HepG2 (cell line): ENCODE measurements at regions not wholly inside any gene's neighbourhood (a gene's known extent, or its start where the extent isn't known, plus 50 kb on each side); places are given as distances from the start of the nearest gene placed in this dataset.

ENCODE experiments used
- ATAC-seq: fragments of 200-7000 bp; cut with Tn5 transposase; 3 replicates; pipeline ENCODE4 v1.9.1; 2020; ENCODE audit warnings: mild to moderate bottlenecking, moderate library complexity
- BruUV-seq: library from RNA; stranded (reverse); fragments of 400-500 nt; replicated peaks from 2 replicates; lab custom pipeline; 2021; lab: Mats Ljungman, UMichigan
- CTCF ChIA-PET: fragments of 300-600 bp; formaldehyde crosslinking; extraction: SDS; loops from one replicate; lab custom pipeline; 2021; ENCODE audit warnings: low total read pairs, inconsistent platforms, low intra/inter-chr PET ratio; lab: Yijun Ruan, JAX
- POLR2A ChIA-PET: fragments of 350-600 bp; sonication (Branson Sonifier 250); formaldehyde crosslinking; loops from one replicate; lab custom pipeline; 2020; ENCODE audit warnings: antibody characterized with exemption, inconsistent platforms; lab: Yijun Ruan, JAX
- DNase-seq: peaks from one replicate; pipeline ENCODE4 v3.0.0-alpha.2; 2015; ENCODE audit warnings: low spot score
- FAIRE-seq: peaks from 3 replicates; lab custom pipeline; 2011; peaks lifted over from hg19 to GRCh38; lab: Jason Lieb, UNC
- H2AFZ ChIP-seq: one replicate; pipeline ENCODE4 v1.6.1; 2011; ENCODE audit warnings: low read length, inconsistent platforms
- H3K27ac ChIP-seq: fragments of 300-600 bp; 3 replicates; pipeline ENCODE4 v1.8.0; 2011; ENCODE audit warnings: mixed run types, mild to moderate bottlenecking, mixed read lengths, low read length, inconsistent platforms; ENCODE audit not compliant: insufficient read depth; ENCODE audit errors: extremely low read length
- H3K27me3 ChIP-seq, 2 experiments: fragments of 200-600 bp in 1 of 2; 2 replicates in 1 of 2; 3 replicates in 1 of 2; pipeline versions ENCODE4 v1.6.0 to v1.8.0; 2011; ENCODE audit warnings: low read length in 2 of 2, mild to moderate bottlenecking in 2 of 2, moderate library complexity in 2 of 2, inconsistent platforms in 1 of 2; ENCODE audit not compliant: insufficient read depth in 2 of 2, control insufficient read depth in 1 of 2
- H3K36me3 ChIP-seq, 2 experiments: fragments of 200-600 bp in 1 of 2; replicated peaks in 1 of 2; 2 replicates in 1 of 2; 3 replicates in 1 of 2; pipeline versions ENCODE4 v1.5.1 to v1.8.0; 2011; ENCODE audit warnings: low read length in 2 of 2, inconsistent platforms in 1 of 2; ENCODE audit not compliant: insufficient read depth in 2 of 2, control insufficient read depth in 1 of 2
- H3K4me1 ChIP-seq: 2 replicates; pipeline ENCODE4 v1.5.1; 2012; ENCODE audit warnings: low read length, inconsistent platforms; ENCODE audit not compliant: insufficient read depth
- H3K4me2 ChIP-seq: 2 replicates; pipeline ENCODE4 v1.6.0; 2011; ENCODE audit warnings: low read depth, low read length, inconsistent platforms
- H3K4me3 ChIP-seq, 3 experiments: fragments of 200-600 bp in 1 of 3; sonication (generic), shearing (Covaris generic) in 1 of 3; replicated peaks in 1 of 3; 2 replicates each; pipeline ENCODE4 v1.5.1; 2011 to 2016; ENCODE audit warnings: low read length in 3 of 3, inconsistent platforms in 2 of 3, low read depth in 2 of 3, mild to moderate bottlenecking in 2 of 3, control low read depth in 1 of 3, mixed read lengths in 1 of 3; ENCODE audit not compliant: insufficient read depth in 1 of 3
- H3K79me2 ChIP-seq: one replicate; pipeline ENCODE4 v1.6.1; 2011; ENCODE audit warnings: low read length, inconsistent platforms; ENCODE audit not compliant: insufficient read depth
- H3K9ac ChIP-seq: 2 replicates; pipeline ENCODE4 v1.6.0; 2011; ENCODE audit warnings: mild to moderate bottlenecking, low read depth, low read length, inconsistent platforms; ENCODE audit not compliant: insufficient read depth
- H3K9me3 ChIP-seq: 2 replicates; pipeline ENCODE4 v1.5.1; 2012; ENCODE audit warnings: mild to moderate bottlenecking, low read length
- H4K20me1 ChIP-seq: 2 replicates; pipeline ENCODE4 v1.6.0; 2011; ENCODE audit warnings: inconsistent platforms, mild to moderate bottlenecking, low read length, moderate library complexity; ENCODE audit not compliant: insufficient read depth
- ATM ChIP-seq: fragments of 450-650 bp; IDR thresholded peaks from 2 replicates; pipeline ENCODE4 v1.7.1; 2017; ENCODE audit warnings: mild to moderate bottlenecking, borderline replicate concordance
- BHLHE40 ChIP-seq: IDR thresholded peaks from 2 replicates; pipeline ENCODE4 v1.6.1; 2011; ENCODE audit warnings: low read length, improper control_type of control experiment
- HOXD1 ChIP-seq: sonication (generic); formaldehyde crosslinking; IDR thresholded peaks from 2 replicates; pipeline ENCODE4 v1.5.0; 2020; ENCODE audit warnings: missing genetic modification reagents
- PHF8 ChIP-seq: sonication (generic); formaldehyde crosslinking; IDR thresholded peaks from 2 replicates; pipeline ENCODE4 v1.5.0; 2020; ENCODE audit warnings: missing genetic modification reagents
- SETDB1 ChIP-seq: sonication (generic); formaldehyde crosslinking; IDR thresholded peaks from 2 replicates; pipeline ENCODE4 v1.5.1; 2020; ENCODE audit warnings: missing genetic modification reagents, mild to moderate bottlenecking, borderline replicate concordance
- SMC3 ChIP-seq: IDR thresholded peaks from 2 replicates; pipeline ENCODE4 v1.6.1; 2011; ENCODE audit warnings: low read length, improper control_type of control experiment
- SNAPC2 ChIP-seq: sonication (generic); formaldehyde crosslinking; IDR thresholded peaks from 2 replicates; pipeline ENCODE4 v1.8.1; 2022; ENCODE audit warnings: mild to moderate bottlenecking, missing genetic modification reagents
- ZNF577 ChIP-seq: sonication (generic); formaldehyde crosslinking; IDR thresholded peaks from 2 replicates; pipeline ENCODE4 v1.4.0; 2020; ENCODE audit warnings: mild to moderate bottlenecking, low read depth, missing genetic modification reagents, borderline replicate concordance
- WGBS: methylation state at CpG from one replicate; pipeline ENCODE4 v1.1.6; 2017; ENCODE audit warnings: low lambda C conversion rate; 5-methylcytosine and 5-hydroxymethylcytosine counted together
- in situ Hi-C: cut with HindIII; loops from 2 replicates; pipeline ENCODE4 v1.10.0; 2017; ENCODE audit warnings: low pct_unique_long_range_greater_than_20kb; ENCODE audit not compliant: extremely low pct_ligation_motif_present
- intact Hi-C: fragments of 100-400 bp; cut with micrococcal nuclease; formaldehyde crosslinking; loops from one replicate; pipeline ENCODE4 v1.10.0; 2022; ENCODE audit not compliant: unreplicated experiment
- TF ChIP-seq, protein P1 (sequence below): sonication (generic); formaldehyde crosslinking; IDR thresholded peaks from 2 replicates; pipeline ENCODE4 v1.5.0; 2020; ENCODE audit warnings: mild to moderate bottlenecking, missing genetic modification reagents
- TF ChIP-seq, protein P2 (sequence below): sonication (generic); formaldehyde crosslinking; IDR thresholded peaks from 2 replicates; pipeline ENCODE4 v1.4.0; 2020; ENCODE audit warnings: low read depth, mild to moderate bottlenecking, missing genetic modification reagents
- TF ChIP-seq, protein P3 (sequence below): sonication (generic); formaldehyde crosslinking; IDR thresholded peaks from 2 replicates; pipeline ENCODE4 v1.4.0; 2020; ENCODE audit warnings: missing genetic modification reagents, borderline replicate concordance
- TF ChIP-seq, protein P4 (sequence below): sonication (generic); formaldehyde crosslinking; IDR thresholded peaks from 2 replicates; pipeline ENCODE4 v1.9.0; 2021; ENCODE audit warnings: missing genetic modification reagents, borderline replicate concordance

DNA sequence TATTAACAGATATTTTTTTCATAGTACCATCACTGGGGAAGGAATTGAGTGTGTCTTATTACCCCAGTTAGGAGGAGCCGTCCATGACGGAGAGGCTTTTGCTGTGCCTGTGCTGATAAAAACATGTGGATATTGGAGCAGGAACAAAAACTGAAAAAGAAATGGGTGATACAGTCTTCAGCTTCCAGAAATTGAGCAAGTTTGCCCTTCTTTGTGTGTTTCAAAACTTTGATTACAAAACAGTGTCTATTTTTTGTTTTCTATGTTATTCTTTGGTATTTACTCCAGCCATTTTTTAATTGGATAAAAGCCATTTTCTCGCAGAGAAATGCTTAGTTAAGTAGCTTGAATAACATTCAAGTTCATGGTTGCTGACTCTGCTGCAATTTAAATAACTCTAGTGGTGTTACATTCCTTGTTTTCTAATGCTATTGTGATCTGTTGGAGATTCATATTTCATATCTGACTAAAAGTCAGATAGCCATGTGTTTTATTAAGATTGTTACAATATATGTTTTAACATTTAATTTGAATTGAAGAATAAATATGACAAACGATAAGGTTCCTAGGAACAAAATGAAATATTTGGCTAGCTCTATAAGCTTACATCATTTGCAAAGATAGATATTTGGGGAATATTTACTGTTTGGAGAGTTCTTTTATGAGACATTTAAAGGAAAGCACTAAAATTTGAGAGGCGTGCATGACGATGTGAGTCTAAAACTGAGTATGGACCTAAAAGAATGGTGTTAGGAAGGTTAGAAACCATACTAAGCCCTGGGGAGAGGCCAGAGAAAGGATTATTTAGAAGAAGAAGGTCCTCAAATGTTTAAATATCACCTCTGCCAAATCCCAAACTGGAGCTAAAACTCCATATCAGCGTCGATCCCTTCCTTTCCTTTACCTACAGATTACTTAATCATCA lies 747.3 kb upstream of the CELF2 start:
- no peaks in the 10 kb centered on the region for H3K4me1 ChIP-seq
- intact Hi-C loops (no loop called here), in situ Hi-C loops (no loop called here)
- peaks cover 83% of the 10 kb centered on the region for H3K9me3 ChIP-seq
- no peaks in the 10 kb centered on the region for H3K79me2 ChIP-seq
- H3K36me3 ChIP-seq: no peaks in the 10 kb centered on the region
- no peaks in the 10 kb centered on the region for H4K20me1 ChIP-seq
- ATAC-seq: no peak
- no peak for DNase-seq
- CTCF ChIA-PET: no interaction called here
- 7% methylated on average over 8 of the region's 8 CpGs for WGBS
- H3K27me3 ChIP-seq: no peaks in the 10 kb centered on the region
- POLR2A ChIA-PET: no interaction called here
- no peak for TF ChIP-seq ZNF577
- TF ChIP-seq, protein P1, sequence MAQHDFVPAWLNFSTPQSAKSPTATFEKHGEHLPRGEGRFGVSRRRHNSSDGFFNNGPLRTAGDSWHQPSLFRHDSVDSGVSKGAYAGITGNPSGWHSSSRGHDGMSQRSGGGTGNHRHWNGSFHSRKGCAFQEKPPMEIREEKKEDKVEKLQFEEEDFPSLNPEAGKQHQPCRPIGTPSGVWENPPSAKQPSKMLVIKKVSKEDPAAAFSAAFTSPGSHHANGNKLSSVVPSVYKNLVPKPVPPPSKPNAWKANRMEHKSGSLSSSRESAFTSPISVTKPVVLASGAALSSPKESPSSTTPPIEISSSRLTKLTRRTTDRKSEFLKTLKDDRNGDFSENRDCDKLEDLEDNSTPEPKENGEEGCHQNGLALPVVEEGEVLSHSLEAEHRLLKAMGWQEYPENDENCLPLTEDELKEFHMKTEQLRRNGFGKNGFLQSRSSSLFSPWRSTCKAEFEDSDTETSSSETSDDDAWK (CRISPR knock-in tag): no peak
- no peak for TF ChIP-seq ATM
- TF ChIP-seq, protein P2, sequence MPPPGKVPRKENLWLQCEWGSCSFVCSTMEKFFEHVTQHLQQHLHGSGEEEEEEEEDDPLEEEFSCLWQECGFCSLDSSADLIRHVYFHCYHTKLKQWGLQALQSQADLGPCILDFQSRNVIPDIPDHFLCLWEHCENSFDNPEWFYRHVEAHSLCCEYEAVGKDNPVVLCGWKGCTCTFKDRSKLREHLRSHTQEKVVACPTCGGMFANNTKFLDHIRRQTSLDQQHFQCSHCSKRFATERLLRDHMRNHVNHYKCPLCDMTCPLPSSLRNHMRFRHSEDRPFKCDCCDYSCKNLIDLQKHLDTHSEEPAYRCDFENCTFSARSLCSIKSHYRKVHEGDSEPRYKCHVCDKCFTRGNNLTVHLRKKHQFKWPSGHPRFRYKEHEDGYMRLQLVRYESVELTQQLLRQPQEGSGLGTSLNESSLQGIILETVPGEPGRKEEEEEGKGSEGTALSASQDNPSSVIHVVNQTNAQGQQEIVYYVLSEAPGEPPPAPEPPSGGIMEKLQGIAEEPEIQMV (CRISPR knock-in tag): no peak
- TF ChIP-seq BHLHE40: no peak
- TF ChIP-seq SNAPC2 (CRISPR knock-in tag): no peak
- no peak for TF ChIP-seq PHF8 (CRISPR knock-in tag)
- TF ChIP-seq SMC3: no peak
- no peak for TF ChIP-seq HOXD1 (CRISPR knock-in tag)
- TF ChIP-seq, protein P3, sequence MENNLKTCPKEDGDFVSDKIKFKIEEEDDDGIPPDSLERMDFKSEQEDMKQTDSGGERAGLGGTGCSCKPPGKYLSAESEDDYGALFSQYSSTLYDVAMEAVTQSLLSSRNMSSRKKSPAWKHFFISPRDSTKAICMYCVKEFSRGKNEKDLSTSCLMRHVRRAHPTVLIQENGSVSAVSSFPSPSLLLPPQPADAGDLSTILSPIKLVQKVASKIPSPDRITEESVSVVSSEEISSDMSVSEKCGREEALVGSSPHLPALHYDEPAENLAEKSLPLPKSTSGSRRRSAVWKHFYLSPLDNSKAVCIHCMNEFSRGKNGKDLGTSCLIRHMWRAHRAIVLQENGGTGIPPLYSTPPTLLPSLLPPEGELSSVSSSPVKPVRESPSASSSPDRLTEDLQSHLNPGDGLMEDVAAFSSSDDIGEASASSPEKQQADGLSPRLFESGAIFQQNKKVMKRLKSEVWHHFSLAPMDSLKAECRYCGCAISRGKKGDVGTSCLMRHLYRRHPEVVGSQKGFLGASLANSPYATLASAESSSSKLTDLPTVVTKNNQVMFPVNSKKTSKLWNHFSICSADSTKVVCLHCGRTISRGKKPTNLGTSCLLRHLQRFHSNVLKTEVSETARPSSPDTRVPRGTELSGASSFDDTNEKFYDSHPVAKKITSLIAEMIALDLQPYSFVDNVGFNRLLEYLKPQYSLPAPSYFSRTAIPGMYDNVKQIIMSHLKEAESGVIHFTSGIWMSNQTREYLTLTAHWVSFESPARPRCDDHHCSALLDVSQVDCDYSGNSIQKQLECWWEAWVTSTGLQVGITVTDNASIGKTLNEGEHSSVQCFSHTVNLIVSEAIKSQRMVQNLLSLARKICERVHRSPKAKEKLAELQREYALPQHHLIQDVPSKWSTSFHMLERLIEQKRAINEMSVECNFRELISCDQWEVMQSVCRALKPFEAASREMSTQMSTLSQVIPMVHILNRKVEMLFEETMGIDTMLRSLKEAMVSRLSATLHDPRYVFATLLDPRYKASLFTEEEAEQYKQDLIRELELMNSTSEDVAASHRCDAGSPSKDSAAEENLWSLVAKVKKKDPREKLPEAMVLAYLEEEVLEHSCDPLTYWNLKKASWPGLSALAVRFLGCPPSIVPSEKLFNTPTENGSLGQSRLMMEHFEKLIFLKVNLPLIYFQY: no peak
- no peak for TF ChIP-seq SETDB1 (CRISPR knock-in tag)
- TF ChIP-seq, protein P4, sequence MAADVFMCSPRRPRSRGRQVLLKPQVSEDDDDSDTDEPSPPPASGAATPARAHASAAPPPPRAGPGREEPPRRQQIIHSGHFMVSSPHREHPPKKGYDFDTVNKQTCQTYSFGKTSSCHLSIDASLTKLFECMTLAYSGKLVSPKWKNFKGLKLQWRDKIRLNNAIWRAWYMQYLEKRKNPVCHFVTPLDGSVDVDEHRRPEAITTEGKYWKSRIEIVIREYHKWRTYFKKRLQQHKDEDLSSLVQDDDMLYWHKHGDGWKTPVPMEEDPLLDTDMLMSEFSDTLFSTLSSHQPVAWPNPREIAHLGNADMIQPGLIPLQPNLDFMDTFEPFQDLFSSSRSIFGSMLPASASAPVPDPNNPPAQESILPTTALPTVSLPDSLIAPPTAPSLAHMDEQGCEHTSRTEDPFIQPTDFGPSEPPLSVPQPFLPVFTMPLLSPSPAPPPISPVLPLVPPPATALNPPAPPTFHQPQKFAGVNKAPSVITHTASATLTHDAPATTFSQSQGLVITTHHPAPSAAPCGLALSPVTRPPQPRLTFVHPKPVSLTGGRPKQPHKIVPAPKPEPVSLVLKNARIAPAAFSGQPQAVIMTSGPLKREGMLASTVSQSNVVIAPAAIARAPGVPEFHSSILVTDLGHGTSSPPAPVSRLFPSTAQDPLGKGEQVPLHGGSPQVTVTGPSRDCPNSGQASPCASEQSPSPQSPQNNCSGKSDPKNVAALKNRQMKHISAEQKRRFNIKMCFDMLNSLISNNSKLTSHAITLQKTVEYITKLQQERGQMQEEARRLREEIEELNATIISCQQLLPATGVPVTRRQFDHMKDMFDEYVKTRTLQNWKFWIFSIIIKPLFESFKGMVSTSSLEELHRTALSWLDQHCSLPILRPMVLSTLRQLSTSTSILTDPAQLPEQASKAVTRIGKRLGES (CRISPR knock-in tag): no peak
- H3K9ac ChIP-seq: no peak overlapping the region
- H3K4me3 ChIP-seq: no peak overlapping the region
- no peak overlapping the region for H3K4me2 ChIP-seq
- H3K27ac ChIP-seq: no peak overlapping the region
- BruUV-seq: no TSS peak
- no peak for FAIRE-seq
- H2AFZ ChIP-seq: no peak overlapping the region
